CD14-positive monocyte (primary cell): ENCODE measurements at regions not wholly inside any gene's neighbourhood (a gene's known extent, or its start where the extent isn't known, plus 50 kb on each side); places are given as distances from the start of the nearest gene placed in this dataset.

Experiments
- DNase-seq, 3 donors: peaks; one replicate each; pipeline ENCODE4 v3.0.0-alpha.2; 2011 to 2022
- H2AFZ ChIP-seq: 2 replicates; pipeline ENCODE4 v1.6.0; 2012; ENCODE audit warnings: mild to moderate bottlenecking, low read depth, low read length, inconsistent platforms; ENCODE audit not compliant: insufficient read depth, poor library complexity, severe bottlenecking
- H3K27ac ChIP-seq, 2 donors: 1 replicate in 1 of 2; 2 replicates in 1 of 2; pipeline ENCODE4 v1.5.1; 2012 to 2013; ENCODE audit warnings: low read length in 2 of 2, control low read depth in 1 of 2, inconsistent platforms in 1 of 2, low read depth in 1 of 2, mild to moderate bottlenecking in 1 of 2
- H3K27me3 ChIP-seq, 2 donors: one replicate each; pipeline versions ENCODE4 v1.6.0 to v1.6.1; 2011 to 2013; ENCODE audit warnings: low read length in 2 of 2; ENCODE audit not compliant: control insufficient read depth in 2 of 2, insufficient read depth in 2 of 2
- H3K36me3 ChIP-seq, 2 donors: replicated peaks in 1 of 2; 1 replicate in 1 of 2; 2 replicates in 1 of 2; pipeline versions ENCODE4 v1.5.1 to v1.6.1; 2012 to 2013; ENCODE audit warnings: low read length in 2 of 2, control low read depth in 1 of 2, inconsistent platforms in 1 of 2, mild to moderate bottlenecking in 1 of 2; ENCODE audit not compliant: insufficient read depth in 2 of 2, control insufficient read depth in 1 of 2
- H3K4me1 ChIP-seq, 2 donors: 1 replicate in 1 of 2; 2 replicates in 1 of 2; pipeline versions ENCODE4 v1.5.1 to v1.6.1; 2012 to 2013; ENCODE audit warnings: low read length in 2 of 2, control low read depth in 1 of 2, inconsistent platforms in 1 of 2, mild to moderate bottlenecking in 1 of 2, moderate library complexity in 1 of 2; ENCODE audit not compliant: insufficient read depth in 2 of 2, control insufficient read depth in 1 of 2
- H3K4me2 ChIP-seq: replicated peaks from 2 replicates; pipeline ENCODE3; 2012; ENCODE audit warnings: low read length, moderate library complexity, mild to moderate bottlenecking; ENCODE audit not compliant: poor library complexity, severe bottlenecking; ENCODE audit errors: extremely low read depth
- H3K4me3 ChIP-seq, 3 experiments: fragments of 200-600 bp in 1 of 3; sonication (generic) in 1 of 3; replicated peaks in 1 of 3; 1 replicate in 2 of 3; 2 replicates in 1 of 3; pipeline ENCODE4 v1.5.1; 2011 to 2013; ENCODE audit warnings: low read length in 3 of 3, mild to moderate bottlenecking in 3 of 3, control low read depth in 2 of 3, low read depth in 2 of 3, inconsistent platforms in 1 of 3, moderate library complexity in 1 of 3
- H3K79me2 ChIP-seq: 2 replicates; pipeline ENCODE4 v1.6.0; 2012; ENCODE audit warnings: mild to moderate bottlenecking, control low read depth, inconsistent platforms, low read length, moderate library complexity; ENCODE audit not compliant: insufficient read depth
- H3K9ac ChIP-seq: 2 replicates; pipeline ENCODE4 v1.6.0; 2017; ENCODE audit warnings: low read length, mild to moderate bottlenecking; ENCODE audit not compliant: insufficient read depth, poor library complexity, severe bottlenecking
- H3K9me3 ChIP-seq, 2 donors: replicated peaks in 1 of 2; 1 replicate in 1 of 2; 2 replicates in 1 of 2; pipeline versions ENCODE4 v1.5.1 to v1.6.1; 2012 to 2013; ENCODE audit warnings: low read length in 2 of 2, control low read depth in 1 of 2; ENCODE audit not compliant: control insufficient read depth in 1 of 2, insufficient read depth in 1 of 2
- H4K20me1 ChIP-seq: 2 replicates; pipeline ENCODE4 v1.6.0; 2012; ENCODE audit warnings: mild to moderate bottlenecking, low read length, control low read depth, moderate library complexity; ENCODE audit not compliant: insufficient read depth
- H3K27ac Mint-ChIP-seq, 7 donors: one replicate each; pipeline ENCODE4 v1.8.0; 2020; ENCODE audit warnings: mild to moderate bottlenecking in 7 of 7, mixed read lengths in 7 of 7, moderate library complexity in 6 of 7, inconsistent platforms in 2 of 7
- H3K27me3 Mint-ChIP-seq, 3 donors: one replicate each; pipeline ENCODE4 v1.8.0; 2021 to 2022; ENCODE audit warnings: low read depth in 3 of 3, mild to moderate bottlenecking in 3 of 3, mixed read lengths in 3 of 3, moderate library complexity in 3 of 3, inconsistent platforms in 1 of 3
- H3K36me3 Mint-ChIP-seq, 2 donors: one replicate each; pipeline ENCODE4 v1.8.0; 2020; ENCODE audit warnings: mixed read lengths in 2 of 2, inconsistent platforms in 1 of 2, mild to moderate bottlenecking in 1 of 2
- H3K4me1 Mint-ChIP-seq: one replicate; pipeline ENCODE4 v1.8.0; 2020; ENCODE audit warnings: mild to moderate bottlenecking, mixed read lengths
- H3K4me3 Mint-ChIP-seq, 2 donors: one replicate each; pipeline ENCODE4 v1.8.0; 2020; ENCODE audit warnings: mild to moderate bottlenecking in 2 of 2, mixed read lengths in 2 of 2, moderate library complexity in 1 of 2
- H3K9me3 Mint-ChIP-seq, 7 donors: one replicate each; pipeline ENCODE4 v1.8.0; 2020 to 2022; ENCODE audit warnings: mixed read lengths in 7 of 7, mild to moderate bottlenecking in 6 of 7, moderate library complexity in 6 of 7, inconsistent platforms in 2 of 7
- WGBS: methylation state at CpG from one replicate; pipeline ENCODE4 v1.1.5; 2013; ENCODE audit warnings: missing lambda C conversion rate; ENCODE audit not compliant: insufficient coverage; 5-methylcytosine and 5-hydroxymethylcytosine counted together
- intact Hi-C, 2 donors: fragments of 100-400 bp; cut with micrococcal nuclease; formaldehyde crosslinking; loops; one replicate each; pipeline versions ENCODE4 v1.15.0 to v1.15.1; 2023
- TF ChIP-seq, protein P1 (sequence below): fragments of 200-600 bp; IDR thresholded peaks from one replicate; pipeline ENCODE4 v1.8.0; 2022; ENCODE audit warnings: antibody characterized with exemption, mild to moderate bottlenecking

DNA sequence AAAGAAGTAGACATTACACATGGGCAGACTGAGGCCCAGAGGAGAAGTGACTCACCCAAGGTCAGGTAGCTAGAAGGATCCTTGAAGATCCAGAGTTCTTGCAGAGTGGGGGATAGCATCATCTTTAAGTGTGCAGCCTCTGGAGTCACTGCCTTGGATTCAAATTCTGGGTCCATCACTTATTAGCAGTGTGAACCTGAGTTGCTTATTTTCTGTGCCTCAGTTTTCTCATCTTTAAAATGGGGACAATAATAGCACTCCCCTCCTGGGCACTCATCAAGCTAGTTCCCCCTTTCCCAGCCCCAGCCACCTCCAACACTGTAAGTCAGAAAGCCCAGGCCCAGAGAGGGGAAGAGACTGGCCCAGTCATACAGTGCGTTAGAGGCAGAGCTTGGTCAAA, 141.8 kb upstream of the PJA1 start:
- no peak overlapping the region for H3K27ac Mint-ChIP-seq
- TF ChIP-seq, protein P1, sequence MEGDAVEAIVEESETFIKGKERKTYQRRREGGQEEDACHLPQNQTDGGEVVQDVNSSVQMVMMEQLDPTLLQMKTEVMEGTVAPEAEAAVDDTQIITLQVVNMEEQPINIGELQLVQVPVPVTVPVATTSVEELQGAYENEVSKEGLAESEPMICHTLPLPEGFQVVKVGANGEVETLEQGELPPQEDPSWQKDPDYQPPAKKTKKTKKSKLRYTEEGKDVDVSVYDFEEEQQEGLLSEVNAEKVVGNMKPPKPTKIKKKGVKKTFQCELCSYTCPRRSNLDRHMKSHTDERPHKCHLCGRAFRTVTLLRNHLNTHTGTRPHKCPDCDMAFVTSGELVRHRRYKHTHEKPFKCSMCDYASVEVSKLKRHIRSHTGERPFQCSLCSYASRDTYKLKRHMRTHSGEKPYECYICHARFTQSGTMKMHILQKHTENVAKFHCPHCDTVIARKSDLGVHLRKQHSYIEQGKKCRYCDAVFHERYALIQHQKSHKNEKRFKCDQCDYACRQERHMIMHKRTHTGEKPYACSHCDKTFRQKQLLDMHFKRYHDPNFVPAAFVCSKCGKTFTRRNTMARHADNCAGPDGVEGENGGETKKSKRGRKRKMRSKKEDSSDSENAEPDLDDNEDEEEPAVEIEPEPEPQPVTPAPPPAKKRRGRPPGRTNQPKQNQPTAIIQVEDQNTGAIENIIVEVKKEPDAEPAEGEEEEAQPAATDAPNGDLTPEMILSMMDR = no peak
- Histone ChIP-seq H3K9me3 (no peaks in the 10 kb centered on the region), H3K4me2 (no peak overlapping the region), H3K4me3 (no peak overlapping the region), H3K4me1 (no peaks in the 10 kb centered on the region), H3K36me3 (no peaks in the 10 kb centered on the region), H2AFZ (no peak overlapping the region), H3K9ac (no peak overlapping the region), H4K20me1 (no peaks in the 10 kb centered on the region), H3K27me3 (peaks cover 0 to 13% of the 10 kb centered on the region in 2 donors), H3K79me2 (no peaks in the 10 kb centered on the region), H3K27ac (no peak overlapping the region)
- WGBS = no CpG with 5 or more reads among the region's 1 CpG
- peaks cover 0 to 2% (median 0%) of the 10 kb centered on the region in 7 donors for H3K9me3 Mint-ChIP-seq
- intact Hi-C loops = no loop called here
- peaks cover 19 to 27% (median 26%) of the 10 kb centered on the region in 3 donors for H3K27me3 Mint-ChIP-seq
- no peaks in the 10 kb centered on the region for H3K36me3 Mint-ChIP-seq
- no peaks in the 10 kb centered on the region for H3K4me1 Mint-ChIP-seq
- no peak overlapping the region for H3K4me3 Mint-ChIP-seq
- no peak for DNase-seq

DNA sequence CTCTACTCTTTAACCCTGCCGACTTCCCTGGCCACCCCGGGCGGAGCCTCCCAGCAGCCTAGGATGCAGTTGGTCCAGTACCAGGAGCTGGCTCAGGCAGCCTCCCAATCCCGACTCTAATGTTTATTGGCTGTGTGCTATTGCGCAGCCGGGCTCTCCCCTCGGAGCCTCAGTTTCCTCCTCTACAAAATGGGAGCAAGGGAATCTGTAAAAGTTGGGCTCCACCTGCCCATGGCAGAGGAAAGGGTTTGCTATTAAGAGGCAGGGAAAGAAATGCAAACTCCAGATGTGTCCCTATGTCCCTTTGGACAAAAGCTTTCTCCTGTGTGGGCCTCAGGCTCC, 140.8 kb upstream of the PJA1 start:
- H3K4me1 ChIP-seq = no peaks in the 10 kb centered on the region
- no peaks in the 10 kb centered on the region for H3K79me2 ChIP-seq
- WGBS = no CpG with 5 or more reads among the region's 7 CpGs
- peak overlapping the region in 1 of 2 donors; percentile 46 for H3K4me3 Mint-ChIP-seq
- H3K27ac ChIP-seq = no peak overlapping the region
- no peaks in the 10 kb centered on the region for H3K36me3 ChIP-seq
- H3K9me3 ChIP-seq = no peaks in the 10 kb centered on the region
- no peaks in the 10 kb centered on the region for H3K4me1 Mint-ChIP-seq
- H3K27ac Mint-ChIP-seq = no peak overlapping the region
- H3K27me3 ChIP-seq = peaks cover 0 to 13% of the 10 kb centered on the region in 2 donors
- intact Hi-C loops = no loop called here
- no peak overlapping the region for H3K9ac ChIP-seq
- H3K36me3 Mint-ChIP-seq = no peaks in the 10 kb centered on the region
- no peaks in the 10 kb centered on the region for H3K9me3 Mint-ChIP-seq
- TF ChIP-seq, protein P1 = no peak
- H3K4me3 ChIP-seq = no peak overlapping the region
- H4K20me1 ChIP-seq = no peaks in the 10 kb centered on the region
- no peak overlapping the region for H2AFZ ChIP-seq
- H3K4me2 ChIP-seq = no peak overlapping the region
- H3K27me3 Mint-ChIP-seq = peaks cover 17 to 27% (median 27%) of the 10 kb centered on the region in 3 donors
- no peak for DNase-seq
